Esophagus (tissue), 2 donors: ENCODE measurements at regions not wholly inside any gene's neighbourhood (a gene's known extent, or its start where the extent isn't known, plus 50 kb on each side); places are given as distances from the start of the nearest gene placed in this dataset.

Experiments used
- H3K27ac ChIP-seq, 2 donors: one replicate each; pipeline ENCODE4 v1.5.1; 2013; ENCODE audit warnings: low read depth in 2 of 2, mild to moderate bottlenecking in 2 of 2, inconsistent platforms in 1 of 2, low read length in 1 of 2, moderate library complexity in 1 of 2
- H3K27me3 ChIP-seq, 2 donors: one replicate each; pipeline ENCODE4 v1.6.1; 2013; ENCODE audit warnings: low read length in 2 of 2, control low read depth in 1 of 2, mild to moderate bottlenecking in 1 of 2; ENCODE audit not compliant: insufficient read depth in 2 of 2, control insufficient read depth in 1 of 2
- H3K36me3 ChIP-seq, 2 donors: one replicate each; pipeline ENCODE4 v1.6.1; 2013; ENCODE audit warnings: low read length in 1 of 2; ENCODE audit not compliant: control insufficient read depth in 2 of 2, insufficient read depth in 2 of 2
- H3K4me1 ChIP-seq, 2 donors: one replicate each; pipeline ENCODE4 v1.6.1; 2013; ENCODE audit warnings: low read length in 1 of 2; ENCODE audit not compliant: control insufficient read depth in 2 of 2, insufficient read depth in 2 of 2
- H3K4me3 ChIP-seq, 2 donors: one replicate each; pipeline ENCODE4 v1.5.1; 2013; ENCODE audit warnings: low read length in 2 of 2, mild to moderate bottlenecking in 2 of 2, low read depth in 1 of 2, moderate library complexity in 1 of 2
- H3K9me3 ChIP-seq, 2 donors: one replicate each; pipeline ENCODE4 v1.6.1; 2013; ENCODE audit warnings: mild to moderate bottlenecking in 2 of 2, low read depth in 1 of 2, low read length in 1 of 2, moderate library complexity in 1 of 2; ENCODE audit not compliant: control insufficient read depth in 2 of 2, insufficient read depth in 1 of 2
- WGBS, 2 donors: extraction: QIAGEN DNeasy Blood & Tissue Kit; methylation state at CpG; one replicate each; pipeline ENCODE4 v1.1.7; 2013; 5-methylcytosine and 5-hydroxymethylcytosine counted together
- donor health status: healthy with polysubstance abuse.
- donor health status: Bipolar disorder and iron deficiency.

DNA sequence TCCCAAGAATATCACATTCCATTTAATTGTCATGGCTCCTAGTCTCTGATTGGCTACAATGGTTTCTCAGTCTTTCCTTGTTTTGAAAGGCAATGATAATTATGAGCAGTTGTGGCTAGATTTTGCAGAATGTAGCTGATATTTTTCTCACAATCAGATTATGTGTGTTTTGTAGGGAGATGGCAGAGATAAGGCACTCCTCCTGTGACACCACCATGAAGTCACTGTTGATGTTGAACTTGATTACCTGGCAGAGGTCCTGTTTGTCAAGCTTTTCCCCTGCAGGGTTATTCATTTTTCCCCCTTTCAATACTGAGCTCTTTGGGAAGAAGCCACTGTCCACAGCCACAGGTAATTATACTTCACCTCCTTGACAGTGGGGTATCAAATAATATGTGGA is 602.9 kb upstream of the PFKP start:
- Histone ChIP-seq H3K4me1 (no peaks in the 10 kb centered on the region), H3K27me3 (no peaks in the 10 kb centered on the region), H3K9me3 (peaks cover 0 to 4% of the 10 kb centered on the region in 2 donors), H3K36me3 (no peaks in the 10 kb centered on the region), H3K4me3 (no peak overlapping the region), H3K27ac (no peak overlapping the region)

DNA sequence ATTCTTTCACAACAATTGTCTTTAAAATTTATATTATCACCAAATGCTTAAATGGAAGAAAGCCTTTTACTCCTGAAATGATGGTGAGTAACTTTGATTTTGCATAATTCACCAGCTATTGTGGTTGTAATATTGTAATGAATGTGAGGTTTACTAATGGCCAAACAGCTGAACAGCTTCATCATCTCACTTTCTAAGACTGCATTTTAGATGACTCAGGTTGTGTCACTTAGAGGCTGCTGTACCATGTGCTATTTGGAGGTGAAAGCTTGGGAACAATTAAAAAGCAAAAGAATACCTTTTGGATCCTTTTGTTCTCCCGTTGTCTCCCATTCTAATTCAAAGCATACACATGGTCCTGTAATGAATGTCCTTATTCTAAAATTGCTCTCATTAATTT is 604.0 kb upstream of the PFKP start:
- Histone ChIP-seq H3K27ac (no peak overlapping the region), H3K4me3 (no peak overlapping the region), H3K9me3 (peaks cover 0 to under 1% of the 10 kb centered on the region in 2 donors), H3K27me3 (no peaks in the 10 kb centered on the region), H3K36me3 (no peaks in the 10 kb centered on the region), H3K4me1 (no peaks in the 10 kb centered on the region)
- 51 to 68% methylated on average over 1 of the region's 1 CpG for WGBS, 2 donors

DNA sequence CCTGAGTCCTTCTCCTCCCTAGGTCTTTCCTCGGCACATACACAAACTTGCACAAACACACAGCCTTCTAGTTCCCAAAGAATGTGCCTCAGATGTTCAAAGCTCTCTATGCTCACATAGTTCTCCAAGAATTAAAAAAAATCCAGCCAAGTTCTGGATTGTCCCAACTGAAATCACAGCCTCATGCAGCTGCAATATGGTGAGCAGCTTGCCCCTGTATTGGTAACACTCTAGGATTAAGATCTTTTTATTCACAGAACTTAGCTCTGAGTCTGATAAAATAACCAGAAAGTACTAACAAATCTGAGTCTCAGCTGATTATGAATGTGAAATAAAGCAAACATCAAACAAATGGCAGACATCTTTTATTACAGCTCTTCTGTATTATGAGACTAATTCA is 604.8 kb upstream of the PFKP start:
- WGBS, 2 donors = 55 to 68% methylated on average over 1 of the region's 1 CpG
- Histone ChIP-seq H3K27me3 (no peaks in the 10 kb centered on the region), H3K9me3 (peaks cover 0 to under 1% of the 10 kb centered on the region in 2 donors), H3K4me1 (no peaks in the 10 kb centered on the region), H3K27ac (no peak overlapping the region), H3K36me3 (no peaks in the 10 kb centered on the region), H3K4me3 (no peak overlapping the region)

DNA sequence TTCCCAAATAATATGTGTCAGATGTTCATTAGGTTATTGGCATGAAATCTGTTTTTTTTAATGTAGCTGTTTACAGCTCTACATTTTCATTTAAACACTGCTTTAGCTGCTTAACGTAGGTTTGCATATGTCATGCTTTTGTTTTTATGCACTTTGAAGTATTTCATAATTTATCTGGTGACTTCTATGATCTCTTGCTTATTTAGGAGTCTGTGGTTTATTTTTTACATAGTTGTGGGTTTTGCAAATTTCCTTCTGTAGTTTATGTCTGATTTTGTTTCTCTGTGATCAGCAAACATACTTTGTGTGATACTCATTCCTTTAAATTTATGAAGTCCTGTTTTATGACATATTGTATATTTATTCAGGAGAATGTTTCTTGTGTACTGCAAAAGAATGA is 606.5 kb upstream of the PFKP start:
- no peaks in the 10 kb centered on the region for H3K27me3 ChIP-seq
- H3K9me3 ChIP-seq = peaks cover 0 to 3% of the 10 kb centered on the region in 2 donors
- no peak overlapping the region for H3K27ac ChIP-seq
- H3K36me3 ChIP-seq = no peaks in the 10 kb centered on the region
- 66 to 72% methylated on average over 1 of the region's 1 CpG for WGBS, 2 donors
- H3K4me3 ChIP-seq = no peak overlapping the region
- no peaks in the 10 kb centered on the region for H3K4me1 ChIP-seq

DNA sequence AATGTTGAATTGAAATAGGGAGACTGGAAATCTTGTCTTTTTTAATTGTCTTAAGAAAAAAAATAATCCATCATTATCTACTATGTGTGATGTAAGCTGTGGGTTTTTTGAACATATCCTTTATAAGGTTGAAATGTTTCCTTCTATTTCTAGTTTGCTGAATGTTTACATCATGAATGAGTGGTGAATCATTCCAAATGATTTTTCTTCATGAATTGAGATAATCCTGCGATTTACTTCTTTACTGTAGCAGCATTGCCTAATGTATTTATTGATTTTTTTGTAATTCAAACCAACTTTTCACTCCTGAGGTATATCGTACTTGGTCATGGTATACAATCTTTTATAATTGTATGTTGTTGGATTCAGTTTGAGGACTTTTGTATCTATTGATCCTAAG is 607.6 kb upstream of the PFKP start:
- Histone ChIP-seq H3K27ac (no peak overlapping the region), H3K36me3 (no peaks in the 10 kb centered on the region), H3K4me1 (no peaks in the 10 kb centered on the region), H3K27me3 (no peaks in the 10 kb centered on the region), H3K4me3 (no peak overlapping the region), H3K9me3 (peaks cover 0 to 3% of the 10 kb centered on the region in 2 donors)
- 73 to 81% methylated on average over 2 of the region's 2 CpGs for WGBS, 2 donors

DNA sequence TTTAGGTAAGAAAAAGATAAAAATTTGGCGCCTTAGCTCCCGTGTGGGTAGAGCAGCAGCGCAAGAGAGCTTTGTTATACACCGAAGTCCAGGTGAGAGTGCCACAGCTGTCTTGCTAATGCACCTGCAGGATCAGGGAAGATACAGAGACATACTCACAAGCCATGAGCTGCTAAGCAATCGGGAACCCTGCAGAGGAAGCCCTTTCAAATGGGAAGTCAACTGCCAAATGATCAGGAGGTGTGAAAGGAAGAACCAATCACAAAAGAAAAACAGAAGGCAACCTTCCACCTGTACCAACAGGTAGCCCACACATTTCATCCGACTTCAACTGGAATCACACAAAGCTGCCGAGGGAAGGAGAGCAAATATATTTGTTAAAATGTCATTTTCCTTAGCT is 610.5 kb upstream of the PFKP start:
- no peaks in the 10 kb centered on the region for H3K4me1 ChIP-seq
- 69 to 71% methylated on average over 7 of the region's 7 CpGs for WGBS, 2 donors
- H3K9me3 ChIP-seq = peaks cover 0 to 3% of the 10 kb centered on the region in 2 donors
- H3K27ac ChIP-seq = no peak overlapping the region
- H3K4me3 ChIP-seq = no peak overlapping the region
- no peaks in the 10 kb centered on the region for H3K27me3 ChIP-seq
- H3K36me3 ChIP-seq = no peaks in the 10 kb centered on the region

DNA sequence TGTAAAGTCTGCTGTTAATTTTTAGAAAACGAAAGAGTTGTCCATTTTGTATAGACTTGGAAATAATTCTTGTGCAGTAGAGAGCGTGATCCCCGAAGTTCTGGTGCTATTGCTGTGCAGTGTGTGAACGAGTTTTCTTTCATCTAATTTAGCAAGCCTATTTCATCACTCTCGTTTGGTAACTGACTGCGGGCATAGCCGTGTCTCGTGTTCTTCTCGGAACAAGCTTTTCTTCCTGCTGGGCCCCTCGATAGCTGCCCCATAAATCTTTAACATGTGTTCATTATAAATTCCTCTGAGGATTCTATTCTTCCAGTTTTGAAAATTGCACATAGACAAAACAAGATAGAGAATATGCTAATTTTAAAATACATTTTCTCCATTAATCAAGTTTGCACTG is 622.0 kb upstream of the PFKP start:
- Histone ChIP-seq H3K36me3 (no peaks in the 10 kb centered on the region), H3K9me3 (no peaks in the 10 kb centered on the region), H3K27ac (no peak overlapping the region), H3K4me1 (no peaks in the 10 kb centered on the region), H3K27me3 (no peaks in the 10 kb centered on the region), H3K4me3 (no peak overlapping the region)
- 82 to 83% methylated on average over 10 of the region's 10 CpGs for WGBS, 2 donors

DNA sequence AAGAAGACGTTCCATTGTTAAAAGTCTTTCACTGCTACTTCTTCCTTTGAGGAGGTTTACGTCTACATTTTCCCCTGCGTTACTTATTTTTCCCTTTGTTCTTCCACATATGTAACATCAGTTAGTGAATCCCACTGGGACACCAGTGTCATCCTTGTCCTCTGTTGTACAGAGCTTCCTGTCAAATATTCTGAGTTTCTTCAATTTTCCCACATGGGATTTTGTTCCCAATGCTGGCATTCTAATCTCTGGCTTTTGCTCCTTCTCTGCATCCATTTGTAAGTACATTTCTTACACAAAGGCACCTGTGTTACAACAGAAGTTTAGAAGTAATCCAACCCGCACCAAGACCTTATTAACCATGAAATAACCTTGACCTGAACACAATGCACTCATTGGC is 627.4 kb upstream of the PFKP start:
- no peaks in the 10 kb centered on the region for H3K4me1 ChIP-seq
- no peaks in the 10 kb centered on the region for H3K27me3 ChIP-seq
- no peaks in the 10 kb centered on the region for H3K36me3 ChIP-seq
- H3K9me3 ChIP-seq = peaks cover 0 to 2% of the 10 kb centered on the region in 2 donors
- 66 to 72% methylated on average over 4 of the region's 4 CpGs for WGBS, 2 donors
- H3K27ac ChIP-seq = no peak overlapping the region
- no peak overlapping the region for H3K4me3 ChIP-seq

DNA sequence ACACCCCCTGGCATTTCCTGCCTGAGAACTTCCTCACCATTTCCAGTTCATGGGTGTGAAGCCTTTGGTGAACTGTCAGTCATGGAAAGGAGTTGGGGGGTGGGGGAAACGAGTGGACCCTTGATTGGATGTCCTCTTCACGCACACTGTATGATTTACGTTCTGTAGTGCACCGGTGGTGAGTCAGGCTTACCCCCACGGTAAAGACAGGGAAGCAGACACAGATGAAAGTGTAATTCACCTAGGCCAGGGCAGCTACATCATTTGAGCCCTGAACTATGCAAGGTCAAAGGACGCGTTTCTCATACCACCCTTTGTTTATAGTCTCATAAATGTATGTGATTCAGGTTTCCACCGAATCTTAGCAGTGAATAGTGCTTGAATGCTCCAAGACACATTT is 628.3 kb upstream of the PFKP start:
- Histone ChIP-seq H3K9me3 (peaks cover 0 to 2% of the 10 kb centered on the region in 2 donors), H3K4me3 (no peak overlapping the region), H3K4me1 (no peaks in the 10 kb centered on the region), H3K27me3 (no peaks in the 10 kb centered on the region), H3K27ac (no peak overlapping the region), H3K36me3 (no peaks in the 10 kb centered on the region)
- 56 to 69% methylated on average over 8 of the region's 8 CpGs for whole genome bisulfite sequencing, 2 donors

DNA sequence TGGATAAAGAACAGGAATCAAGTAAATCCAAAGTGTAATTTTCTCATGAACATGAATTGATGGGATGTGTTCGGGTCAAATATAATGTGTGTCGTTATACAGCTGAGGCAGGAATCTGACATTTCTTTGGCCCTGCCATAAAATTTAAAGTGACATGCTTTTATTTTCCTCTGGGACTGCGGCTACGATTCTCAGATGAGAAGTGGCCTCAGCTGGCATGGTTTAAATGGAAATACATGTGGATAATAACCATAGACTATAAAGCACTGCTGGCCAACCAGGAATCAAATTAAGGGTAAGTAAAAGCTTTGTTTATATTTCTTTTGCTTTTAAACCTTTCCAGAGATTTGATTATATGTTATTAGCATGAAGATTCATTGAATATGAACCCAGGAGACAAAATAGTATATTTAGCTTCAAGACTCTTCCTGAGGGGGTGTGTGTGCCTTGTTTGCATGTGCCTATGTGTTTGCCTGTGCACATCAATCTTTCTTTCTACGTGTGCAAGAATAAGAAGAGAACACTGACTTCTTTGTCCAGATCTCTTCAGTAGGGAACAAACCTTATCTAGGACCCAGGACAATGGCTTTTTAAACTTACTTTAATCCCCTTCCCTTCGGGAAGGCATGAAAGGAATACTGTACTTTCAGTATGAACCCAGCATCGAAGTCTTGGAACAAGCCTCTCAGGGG is 629.0 kb upstream of the PFKP start:
- Histone ChIP-seq H3K27me3 (no peaks in the 10 kb centered on the region), H3K27ac (no peak overlapping the region), H3K4me1 (no peaks in the 10 kb centered on the region), H3K36me3 (no peaks in the 10 kb centered on the region), H3K9me3 (peaks cover 0 to 2% of the 10 kb centered on the region in 2 donors), H3K4me3 (no peak overlapping the region)
- 59 to 60% methylated on average over 7 of the region's 7 CpGs for WGBS, 2 donors
